ENCODE measurements at regions not wholly inside any gene's neighbourhood (a gene's known extent, or its start where the extent isn't known, plus 50 kb on each side); places are given as distances from the start of the nearest gene placed in this dataset.

- H3K27me3 Mint-ChIP-seq = peaks cover 4 to 12% of the 10 kb centered on the region in 2 donors
- peak in 1 of 35 experiments; percentile 3 for DNase-seq
- CTCF ChIA-PET = no interaction called here
- no peaks in the 10 kb centered on the region for H3K36me3 Mint-ChIP-seq
- no peak for ATAC-seq (replicated peaks in 1 of 4)
- no peaks in the 10 kb centered on the region for H3K9me3 Mint-ChIP-seq
- H3K4me1 Mint-ChIP-seq = peaks cover 0 to 6% (median 0%) of the 10 kb centered on the region in 3 donors
- Histone ChIP-seq H3K4me1 (ENCODE audit: control insufficient read depth in 1 of 2, extremely low read depth in 1 of 2, insufficient read depth in 2 of 2, low read length in 2 of 2) (no peaks in the 10 kb centered on the region), H3K27ac (ENCODE audit: low read length) (no peak overlapping the region), H3K9me3 (no peaks in the 10 kb centered on the region), H3K4me3 (ENCODE audit: control insufficient read depth in 1 of 2, extremely low read depth in 1 of 2, low read length in 1 of 2) (no peak overlapping the region), H3K36me3 (ENCODE audit: control insufficient read depth in 2 of 2, extremely low read depth in 1 of 2, insufficient read depth in 1 of 2, low read length in 1 of 2) (no peaks in the 10 kb centered on the region), H3K27me3 (replicated peaks in 1 of 2; ENCODE audit: control insufficient read depth in 2 of 2, extremely low read depth in 1 of 2, insufficient read depth in 2 of 2, low read length in 1 of 2) (peaks cover 0 to 3% of the 10 kb centered on the region in 2 experiments)
- H3K4me3 Mint-ChIP-seq = no peak overlapping the region
- H3K27ac Mint-ChIP-seq = no peak overlapping the region
- 76% methylated on average over 6 of the region's 7 CpGs for WGBS (ENCODE audit: insufficient coverage)
- POLR2A ChIA-PET = no interaction called here
Observed at GRCh38 chr5:135220394-135221186, 178.4 kb downstream of the MACROH2A1 start.

- CTCF ChIA-PET = no interaction called here
Observed at GRCh38 chr5:135219868-135220267, 179.2 kb downstream of the MACROH2A1 start.

GRCh38 chr5:135218790-135219568 lies 180.1 kb downstream of the MACROH2A1 start:
- Mint-ChIP-seq H3K36me3 (no peaks in the 10 kb centered on the region), H3K4me3 (no peak overlapping the region), H3K27ac (no peak overlapping the region), H3K4me1 (peaks cover 0 to 6% (median 0%) of the 10 kb centered on the region in 3 donors), H3K9me3 (no peaks in the 10 kb centered on the region), H3K27me3 (peaks cover 4 to 12% of the 10 kb centered on the region in 2 donors)
- Histone ChIP-seq H3K36me3 (ENCODE audit: control insufficient read depth in 2 of 2, extremely low read depth in 1 of 2, insufficient read depth in 1 of 2, low read length in 1 of 2) (no peaks in the 10 kb centered on the region), H3K27me3 (replicated peaks in 1 of 2; ENCODE audit: control insufficient read depth in 2 of 2, extremely low read depth in 1 of 2, insufficient read depth in 2 of 2, low read length in 1 of 2) (peaks cover 0 to 3% of the 10 kb centered on the region in 2 experiments), H3K9me3 (no peaks in the 10 kb centered on the region), H3K4me3 (ENCODE audit: control insufficient read depth in 1 of 2, extremely low read depth in 1 of 2, low read length in 1 of 2) (no peak overlapping the region), H3K27ac (ENCODE audit: low read length) (no peak overlapping the region), H3K4me1 (ENCODE audit: control insufficient read depth in 1 of 2, extremely low read depth in 1 of 2, insufficient read depth in 2 of 2, low read length in 2 of 2) (no peaks in the 10 kb centered on the region)
- CTCF ChIA-PET = no interaction called here
- DNase-seq (no peak), ATAC-seq (replicated peaks in 1 of 4) (no peak)
- POLR2A ChIA-PET = no interaction called here
- WGBS (ENCODE audit: insufficient coverage) = 74% methylated on average over 3 of the region's 13 CpGs

More at GRCh38 chr5:135219868-135220267, 179.2 kb downstream of the MACROH2A1 start:
- H3K27ac Mint-ChIP-seq = no peak overlapping the region
- H3K4me1 Mint-ChIP-seq = peaks cover 0 to 6% (median 0%) of the 10 kb centered on the region in 3 donors
- POLR2A ChIA-PET = no interaction called here
- no peaks in the 10 kb centered on the region for H3K36me3 ChIP-seq (ENCODE audit: control insufficient read depth in 2 of 2, extremely low read depth in 1 of 2, insufficient read depth in 1 of 2, low read length in 1 of 2)
- H3K27me3 Mint-ChIP-seq = peaks cover 4 to 12% of the 10 kb centered on the region in 2 donors
- 65% methylated on average over 2 of the region's 3 CpGs for WGBS (ENCODE audit: insufficient coverage)
- H3K4me1 ChIP-seq (ENCODE audit: control insufficient read depth in 1 of 2, extremely low read depth in 1 of 2, insufficient read depth in 2 of 2, low read length in 2 of 2) = no peaks in the 10 kb centered on the region
- H3K36me3 Mint-ChIP-seq = no peaks in the 10 kb centered on the region
- H3K9me3 ChIP-seq = no peaks in the 10 kb centered on the region
- peaks cover 0 to 3% of the 10 kb centered on the region in 2 experiments for H3K27me3 ChIP-seq (replicated peaks in 1 of 2; ENCODE audit: control insufficient read depth in 2 of 2, extremely low read depth in 1 of 2, insufficient read depth in 2 of 2, low read length in 1 of 2)
- H3K4me3 Mint-ChIP-seq = no peak overlapping the region
- no peak for ATAC-seq (replicated peaks in 1 of 4)
- no peaks in the 10 kb centered on the region for H3K9me3 Mint-ChIP-seq
- no peak overlapping the region for H3K4me3 ChIP-seq (ENCODE audit: control insufficient read depth in 1 of 2, extremely low read depth in 1 of 2, low read length in 1 of 2)
- DNase-seq = no peak
- no peak overlapping the region for H3K27ac ChIP-seq (ENCODE audit: low read length)

- CTCF ChIA-PET = no interaction called here
Observed at GRCh38 chr5:135218486-135218755, 180.6 kb downstream of the MACROH2A1 start.

GRCh38 chr5:135217669-135218485 lies 181.2 kb downstream of the MACROH2A1 start:
- WGBS (ENCODE audit: insufficient coverage) = 88% methylated on average over 6 of the region's 11 CpGs
- no peak for ATAC-seq (replicated peaks in 1 of 4)
- peaks cover 2 to 7% of the 10 kb centered on the region in 2 donors for H3K27me3 Mint-ChIP-seq
- no peaks in the 10 kb centered on the region for H3K9me3 Mint-ChIP-seq
- H3K27ac ChIP-seq (ENCODE audit: low read length) = no peak overlapping the region
- peaks cover 0 to 6% (median 0%) of the 10 kb centered on the region in 3 donors for H3K4me1 Mint-ChIP-seq
- CTCF ChIA-PET = no interaction called here
- no peaks in the 10 kb centered on the region for H3K4me1 ChIP-seq (ENCODE audit: control insufficient read depth in 1 of 2, extremely low read depth in 1 of 2, insufficient read depth in 2 of 2, low read length in 2 of 2)
- POLR2A ChIA-PET = interaction anchor here in 1 of 2 donors (0.6 kb wide), 1 partner anchor 1718 kb away, joined by 3 read pairs; no protein-coding TSS in a partner anchor
- H3K27me3 ChIP-seq (replicated peaks in 1 of 2; ENCODE audit: control insufficient read depth in 2 of 2, extremely low read depth in 1 of 2, insufficient read depth in 2 of 2, low read length in 1 of 2) = peaks cover 0 to 10% of the 10 kb centered on the region in 2 experiments
- no peaks in the 10 kb centered on the region for H3K9me3 ChIP-seq
- no peak overlapping the region for H3K4me3 Mint-ChIP-seq
- H3K36me3 Mint-ChIP-seq = no peaks in the 10 kb centered on the region
- H3K4me3 ChIP-seq (ENCODE audit: control insufficient read depth in 1 of 2, extremely low read depth in 1 of 2, low read length in 1 of 2) = no peak overlapping the region
- H3K27ac Mint-ChIP-seq = no peak overlapping the region
- DNase-seq = no peak
- no peaks in the 10 kb centered on the region for H3K36me3 ChIP-seq (ENCODE audit: control insufficient read depth in 2 of 2, extremely low read depth in 1 of 2, insufficient read depth in 1 of 2, low read length in 1 of 2)

More at GRCh38 chr5:135218486-135218755, 180.6 kb downstream of the MACROH2A1 start:
- Histone ChIP-seq H3K27ac (ENCODE audit: low read length) (no peak overlapping the region), H3K27me3 (replicated peaks in 1 of 2; ENCODE audit: control insufficient read depth in 2 of 2, extremely low read depth in 1 of 2, insufficient read depth in 2 of 2, low read length in 1 of 2) (peaks cover 0 to 9% of the 10 kb centered on the region in 2 experiments), H3K4me3 (ENCODE audit: control insufficient read depth in 1 of 2, extremely low read depth in 1 of 2, low read length in 1 of 2) (no peak overlapping the region), H3K36me3 (ENCODE audit: control insufficient read depth in 2 of 2, extremely low read depth in 1 of 2, insufficient read depth in 1 of 2, low read length in 1 of 2) (no peaks in the 10 kb centered on the region), H3K9me3 (no peaks in the 10 kb centered on the region), H3K4me1 (ENCODE audit: control insufficient read depth in 1 of 2, extremely low read depth in 1 of 2, insufficient read depth in 2 of 2, low read length in 2 of 2) (no peaks in the 10 kb centered on the region)
- POLR2A ChIA-PET = interaction anchor here in 1 of 2 donors (0.6 kb wide), 1 partner anchor 1719 kb away, joined by 3 read pairs; no protein-coding TSS in a partner anchor
- H3K27me3 Mint-ChIP-seq = peaks cover 4 to 8% of the 10 kb centered on the region in 2 donors
- no peak overlapping the region for H3K27ac Mint-ChIP-seq
- H3K4me1 Mint-ChIP-seq = peaks cover 0 to 6% (median 0%) of the 10 kb centered on the region in 3 donors
- no peaks in the 10 kb centered on the region for H3K36me3 Mint-ChIP-seq
- no peaks in the 10 kb centered on the region for H3K9me3 Mint-ChIP-seq
- no peak overlapping the region for H3K4me3 Mint-ChIP-seq
- no peak for ATAC-seq (replicated peaks in 1 of 4)
- no peak for DNase-seq
- 58% methylated on average over 2 of the region's 3 CpGs for WGBS (ENCODE audit: insufficient coverage)
